Lower lobe of right lung (tissue), 2 donors: ENCODE measurements at regions not wholly inside any gene's neighbourhood (a gene's known extent, or its start where the extent isn't known, plus 50 kb on each side); places are given as distances from the start of the nearest gene placed in this dataset.

Source experiments
- ATAC-seq, 2 donors: fragments of 200-7000 bp; cut with Tn5 transposase; one replicate each; pipeline ENCODE4 v1.9.1; 2020 to 2022; ENCODE audit warnings: mild to moderate bottlenecking in 2 of 2, moderate library complexity in 2 of 2
- DNase-seq: peaks from one replicate; pipeline ENCODE4 v3.0.0-alpha.2; 2020
- H3K27ac ChIP-seq: fragments of 200-600 bp; one replicate; pipeline ENCODE4 v1.8.0; 2022
- H3K27me3 ChIP-seq: fragments of 200-600 bp; one replicate; pipeline ENCODE4 v1.8.0; 2022; ENCODE audit warnings: low read depth
- H3K36me3 ChIP-seq: fragments of 200-600 bp; one replicate; pipeline ENCODE4 v1.8.0; 2022; ENCODE audit warnings: mild to moderate bottlenecking
- H3K4me1 ChIP-seq: fragments of 200-600 bp; one replicate; pipeline ENCODE4 v1.8.0; 2022
- H3K4me3 ChIP-seq: fragments of 200-600 bp; one replicate; pipeline ENCODE4 v1.8.0; 2022; ENCODE audit warnings: mild to moderate bottlenecking
- H3K9me3 ChIP-seq: fragments of 200-600 bp; one replicate; pipeline ENCODE4 v1.8.0; 2022
- CTCF ChIP-seq: fragments of 200-600 bp; IDR thresholded peaks from one replicate; pipeline ENCODE4 v1.8.0; 2022; ENCODE audit warnings: antibody characterized with exemption, mild to moderate bottlenecking
- intact Hi-C: fragments of 100-400 bp; cut with DNase I; formaldehyde crosslinking; loops from one replicate; pipeline ENCODE4 v1.11.0; 2022
- donor health status: DM: no; HTN: yes; CAD: no; lungs with severe emphysema.

- no peak for TF ChIP-seq CTCF
- H3K36me3 ChIP-seq: no peaks in the 10 kb centered on the region
- H3K9me3 ChIP-seq: no peaks in the 10 kb centered on the region
- no peak overlapping the region for H3K27ac ChIP-seq
- H3K4me3 ChIP-seq: no peak overlapping the region
- ATAC-seq (no peak), DNase-seq (no peak)
- intact Hi-C loops: no loop called here
- H3K4me1 ChIP-seq: no peaks in the 10 kb centered on the region
- no peaks in the 10 kb centered on the region for H3K27me3 ChIP-seq
These were observed 547.6 kb downstream of the BNC2 start for GRCh38 chr9:16322849-16323248.

GRCh38 chr9:16325966-16326365 lies 544.5 kb downstream of the BNC2 start:
- no peak for ATAC-seq
- Histone ChIP-seq H3K9me3 (no peaks in the 10 kb centered on the region), H3K27me3 (no peaks in the 10 kb centered on the region), H3K4me3 (no peak overlapping the region), H3K27ac (no peak overlapping the region), H3K36me3 (no peaks in the 10 kb centered on the region), H3K4me1 (no peaks in the 10 kb centered on the region)
- DNase-seq: no peak
- no peak for TF ChIP-seq CTCF
- intact Hi-C loops: no loop called here

- H3K4me3 ChIP-seq: no peak overlapping the region
- no peaks in the 10 kb centered on the region for H3K9me3 ChIP-seq
- TF ChIP-seq CTCF: no peak
- no peak for ATAC-seq
- no peak for DNase-seq
- no peaks in the 10 kb centered on the region for H3K36me3 ChIP-seq
- H3K4me1 ChIP-seq: no peaks in the 10 kb centered on the region
- H3K27ac ChIP-seq: no peak overlapping the region
- no peaks in the 10 kb centered on the region for H3K27me3 ChIP-seq
- intact Hi-C loops: no loop called here
These were observed 542.1 kb downstream of the BNC2 start for GRCh38 chr9:16328349-16328748.

- Histone ChIP-seq H3K36me3 (no peaks in the 10 kb centered on the region), H3K9me3 (no peaks in the 10 kb centered on the region), H3K27ac (no peak overlapping the region), H3K4me1 (no peaks in the 10 kb centered on the region), H3K4me3 (no peak overlapping the region), H3K27me3 (no peaks in the 10 kb centered on the region)
- DNase-seq (no peak), ATAC-seq (peak; percentile 13 to 23)
- TF ChIP-seq CTCF: no peak
- intact Hi-C loops: no loop called here
These were observed 540.8 kb downstream of the BNC2 start for GRCh38 chr9:16329671-16330113.

- Histone ChIP-seq H3K9me3 (no peaks in the 10 kb centered on the region), H3K4me1 (no peaks in the 10 kb centered on the region), H3K36me3 (no peaks in the 10 kb centered on the region), H3K27ac (no peak overlapping the region), H3K4me3 (no peak overlapping the region), H3K27me3 (no peaks in the 10 kb centered on the region)
- ATAC-seq (no peak), DNase-seq (no peak)
- intact Hi-C loops: no loop called here
- no peak for TF ChIP-seq CTCF
These were observed 539.4 kb downstream of the BNC2 start for GRCh38 chr9:16331031-16331430.

- Histone ChIP-seq H3K4me3 (no peak overlapping the region), H3K36me3 (no peaks in the 10 kb centered on the region), H3K27ac (no peak overlapping the region), H3K4me1 (no peaks in the 10 kb centered on the region), H3K27me3 (no peaks in the 10 kb centered on the region), H3K9me3 (no peaks in the 10 kb centered on the region)
- TF ChIP-seq CTCF: no peak
- ATAC-seq (no peak), DNase-seq (no peak)
- intact Hi-C loops: no loop called here
These were observed 538.9 kb downstream of the BNC2 start for GRCh38 chr9:16331527-16331926.
